GM23338 (cell line): ENCODE measurements at regions not wholly inside any gene's neighbourhood (a gene's known extent, or its start where the extent isn't known, plus 50 kb on each side); places are given as distances from the start of the nearest gene placed in this dataset.

Experiments
- ATAC-seq: fragments of 200-7000 bp; cut with Tn5 transposase; 3 replicates; pipeline ENCODE4 v1.9.1; 2020
- DNase-seq: peaks from one replicate; pipeline ENCODE4 v3.0.0-alpha.2; 2015; ENCODE audit warnings: low spot score
- H2AFZ ChIP-seq: fragments of 200-600 bp; sonication (generic); 2 replicates; pipeline ENCODE4 v1.8.0; 2016; ENCODE audit warnings: antibody characterized with exemption, mild to moderate bottlenecking, moderate library complexity
- H3F3A ChIP-seq: fragments of 200-600 bp; sonication (generic); replicated peaks from 2 replicates; pipeline ENCODE4 v1.8.0; 2017; ENCODE audit warnings: antibody characterized with exemption, mixed run types, low read depth
- H3K27ac ChIP-seq: fragments of 200-600 bp; sonication (generic); 2 replicates; pipeline ENCODE4 v1.6.1; 2016; ENCODE audit warnings: low read depth
- H3K27me3 ChIP-seq: fragments of 200-600 bp; sonication (generic); 2 replicates; pipeline ENCODE4 v1.8.0; 2016; ENCODE audit warnings: mild to moderate bottlenecking, mixed run types, moderate library complexity; ENCODE audit not compliant: insufficient read depth
- H3K36me3 ChIP-seq: fragments of 200-600 bp; sonication (generic); 2 replicates; pipeline ENCODE4 v1.8.0; 2016; ENCODE audit warnings: mild to moderate bottlenecking; ENCODE audit not compliant: insufficient read depth
- H3K4me1 ChIP-seq: fragments of 200-600 bp; sonication (generic); 2 replicates; pipeline ENCODE4 v1.8.0; 2016; ENCODE audit warnings: mild to moderate bottlenecking, moderate library complexity; ENCODE audit not compliant: insufficient read depth
- H3K4me2 ChIP-seq: fragments of 200-600 bp; sonication (generic); 2 replicates; pipeline ENCODE4 v1.7.1; 2017; ENCODE audit warnings: mixed run types
- H3K4me3 ChIP-seq: fragments of 200-600 bp; sonication (generic); 2 replicates; pipeline ENCODE4 v1.6.1; 2016; ENCODE audit warnings: mixed run types
- H3K79me2 ChIP-seq: fragments of 200-600 bp; sonication (generic); replicated peaks from 2 replicates; pipeline ENCODE4 v1.8.0; 2017; ENCODE audit warnings: mild to moderate bottlenecking; ENCODE audit not compliant: insufficient read depth
- H3K9me2 ChIP-seq: fragments of 200-600 bp; sonication (generic); 2 replicates; pipeline ENCODE4 v1.8.0; 2017; ENCODE audit not compliant: insufficient read depth
- H4K20me1 ChIP-seq: fragments of 200-600 bp; sonication (generic); replicated peaks from 2 replicates; pipeline ENCODE4 v1.8.0; 2017; ENCODE audit warnings: mild to moderate bottlenecking; ENCODE audit not compliant: insufficient read depth
- H3K27ac Mint-ChIP-seq: 2 replicates; pipeline ENCODE4 v1.8.0; 2020; ENCODE audit warnings: inconsistent platforms, mild to moderate bottlenecking, moderate library complexity, mixed read lengths
- H3K27me3 Mint-ChIP-seq: 3 replicates; pipeline ENCODE4 v1.8.0; 2022; ENCODE audit warnings: low read depth, mild to moderate bottlenecking, moderate library complexity, mixed read lengths, inconsistent platforms; ENCODE audit not compliant: insufficient read depth, poor library complexity
- H3K36me3 Mint-ChIP-seq: 3 replicates; pipeline ENCODE4 v1.8.0; 2021; ENCODE audit warnings: low read depth, mild to moderate bottlenecking, inconsistent platforms, moderate library complexity, mixed read lengths
- H3K4me1 Mint-ChIP-seq: 3 replicates; pipeline ENCODE4 v1.8.0; 2020; ENCODE audit warnings: mild to moderate bottlenecking, inconsistent platforms, mixed read lengths
- H3K4me3 Mint-ChIP-seq: 3 replicates; pipeline ENCODE4 v1.8.0; 2021; ENCODE audit warnings: moderate library complexity, mild to moderate bottlenecking, inconsistent platforms, mixed read lengths
- H3K9me3 Mint-ChIP-seq: 3 replicates; pipeline ENCODE4 v1.8.0; 2020; ENCODE audit warnings: moderate library complexity, mild to moderate bottlenecking, inconsistent platforms, mixed read lengths
- CREB1 ChIP-seq: fragments of 250-450 bp; sonication (Bioruptor Pico); IDR thresholded peaks from 2 replicates; pipeline ENCODE4 v1.5.0; 2020; ENCODE audit warnings: low read depth, mild to moderate bottlenecking, moderate library complexity
- EZH2 ChIP-seq: fragments of 200-600 bp; sonication (generic); IDR thresholded peaks from one replicate; pipeline ENCODE4 v1.8.0; 2017; ENCODE audit warnings: antibody characterized with exemption, mild to moderate bottlenecking, low read depth; ENCODE audit not compliant: unreplicated experiment
- EZH2phosphoT487 ChIP-seq: fragments of 200-600 bp; sonication (generic); IDR thresholded peaks from one replicate; pipeline ENCODE4 v1.8.1; 2018; ENCODE audit warnings: antibody characterized with exemption; ENCODE audit not compliant: unreplicated experiment
- NANOG ChIP-seq: IDR thresholded peaks from 2 replicates; pipeline ENCODE4 v1.6.1; 2016; ENCODE audit warnings: antibody characterized with exemption, borderline replicate concordance
- POLR2AphosphoS5 ChIP-seq: IDR thresholded peaks from 2 replicates; pipeline ENCODE4 v1.6.1; 2016; ENCODE audit warnings: antibody characterized with exemption, low read depth
- STAT1 ChIP-seq: IDR thresholded peaks from one replicate; pipeline ENCODE4 v1.6.1; 2016; ENCODE audit warnings: antibody characterized with exemption; ENCODE audit not compliant: unreplicated experiment
- ZNF114 ChIP-seq: fragments of 250-450 bp; sonication (Bioruptor Pico); IDR thresholded peaks from 2 replicates; pipeline ENCODE4 v1.5.0; 2020; ENCODE audit warnings: mild to moderate bottlenecking, moderate library complexity
- TF ChIP-seq, protein P1 (sequence below): fragments of 250-450 bp; sonication (Bioruptor Pico); IDR thresholded peaks from 2 replicates; pipeline ENCODE4 v1.5.0; 2020; ENCODE audit warnings: mild to moderate bottlenecking, moderate library complexity
- TF ChIP-seq, protein P2 (sequence below): IDR thresholded peaks from one replicate; pipeline ENCODE4 v1.6.1; 2018; ENCODE audit warnings: antibody characterized with exemption; ENCODE audit not compliant: unreplicated experiment
- TF ChIP-seq, protein P3 (sequence below): IDR thresholded peaks from 2 replicates; pipeline ENCODE4 v1.6.1; 2016; ENCODE audit warnings: antibody characterized with exemption

DNA sequence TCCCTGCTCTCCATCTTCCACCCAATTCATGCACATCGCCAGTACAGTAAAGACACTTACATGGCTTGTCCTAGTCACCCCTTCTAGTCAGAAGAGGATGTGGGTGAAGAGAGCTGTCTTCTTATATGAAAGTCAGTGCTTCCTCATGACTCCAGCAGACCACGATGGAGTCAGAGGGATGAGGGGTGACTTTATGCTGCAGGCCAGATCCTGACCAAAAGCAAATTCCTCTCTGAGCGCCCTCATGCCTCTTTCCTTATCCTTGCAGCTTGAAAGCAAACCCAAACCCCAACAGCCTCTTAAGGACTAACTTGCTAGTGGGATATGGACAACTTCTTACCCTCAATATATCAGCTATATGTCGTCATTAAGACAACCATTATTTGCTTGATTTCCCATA lies 348.2 kb upstream of the DUSP10 start:
- H3K27ac ChIP-seq, result no peak overlapping the region
- no peaks in the 10 kb centered on the region for H3K79me2 ChIP-seq
- peak overlapping the region; percentile 77; the same call in 1 of the 2 replicates for H2AFZ ChIP-seq
- no peaks in the 10 kb centered on the region for H3K9me2 ChIP-seq
- Mint-ChIP-seq H3K27me3 (peaks cover 1% of the 10 kb centered on the region), H3K9me3 (no peaks in the 10 kb centered on the region; the same call in 2 of the 3 replicates), H3K4me3 (no peak overlapping the region), H3K36me3 (no peaks in the 10 kb centered on the region; the same call in 2 of the 3 replicates), H3K27ac (no peak overlapping the region), H3K4me1 (no peaks in the 10 kb centered on the region)
- no peak for TF ChIP-seq POLR2AphosphoS5
- TF ChIP-seq, protein P1, sequence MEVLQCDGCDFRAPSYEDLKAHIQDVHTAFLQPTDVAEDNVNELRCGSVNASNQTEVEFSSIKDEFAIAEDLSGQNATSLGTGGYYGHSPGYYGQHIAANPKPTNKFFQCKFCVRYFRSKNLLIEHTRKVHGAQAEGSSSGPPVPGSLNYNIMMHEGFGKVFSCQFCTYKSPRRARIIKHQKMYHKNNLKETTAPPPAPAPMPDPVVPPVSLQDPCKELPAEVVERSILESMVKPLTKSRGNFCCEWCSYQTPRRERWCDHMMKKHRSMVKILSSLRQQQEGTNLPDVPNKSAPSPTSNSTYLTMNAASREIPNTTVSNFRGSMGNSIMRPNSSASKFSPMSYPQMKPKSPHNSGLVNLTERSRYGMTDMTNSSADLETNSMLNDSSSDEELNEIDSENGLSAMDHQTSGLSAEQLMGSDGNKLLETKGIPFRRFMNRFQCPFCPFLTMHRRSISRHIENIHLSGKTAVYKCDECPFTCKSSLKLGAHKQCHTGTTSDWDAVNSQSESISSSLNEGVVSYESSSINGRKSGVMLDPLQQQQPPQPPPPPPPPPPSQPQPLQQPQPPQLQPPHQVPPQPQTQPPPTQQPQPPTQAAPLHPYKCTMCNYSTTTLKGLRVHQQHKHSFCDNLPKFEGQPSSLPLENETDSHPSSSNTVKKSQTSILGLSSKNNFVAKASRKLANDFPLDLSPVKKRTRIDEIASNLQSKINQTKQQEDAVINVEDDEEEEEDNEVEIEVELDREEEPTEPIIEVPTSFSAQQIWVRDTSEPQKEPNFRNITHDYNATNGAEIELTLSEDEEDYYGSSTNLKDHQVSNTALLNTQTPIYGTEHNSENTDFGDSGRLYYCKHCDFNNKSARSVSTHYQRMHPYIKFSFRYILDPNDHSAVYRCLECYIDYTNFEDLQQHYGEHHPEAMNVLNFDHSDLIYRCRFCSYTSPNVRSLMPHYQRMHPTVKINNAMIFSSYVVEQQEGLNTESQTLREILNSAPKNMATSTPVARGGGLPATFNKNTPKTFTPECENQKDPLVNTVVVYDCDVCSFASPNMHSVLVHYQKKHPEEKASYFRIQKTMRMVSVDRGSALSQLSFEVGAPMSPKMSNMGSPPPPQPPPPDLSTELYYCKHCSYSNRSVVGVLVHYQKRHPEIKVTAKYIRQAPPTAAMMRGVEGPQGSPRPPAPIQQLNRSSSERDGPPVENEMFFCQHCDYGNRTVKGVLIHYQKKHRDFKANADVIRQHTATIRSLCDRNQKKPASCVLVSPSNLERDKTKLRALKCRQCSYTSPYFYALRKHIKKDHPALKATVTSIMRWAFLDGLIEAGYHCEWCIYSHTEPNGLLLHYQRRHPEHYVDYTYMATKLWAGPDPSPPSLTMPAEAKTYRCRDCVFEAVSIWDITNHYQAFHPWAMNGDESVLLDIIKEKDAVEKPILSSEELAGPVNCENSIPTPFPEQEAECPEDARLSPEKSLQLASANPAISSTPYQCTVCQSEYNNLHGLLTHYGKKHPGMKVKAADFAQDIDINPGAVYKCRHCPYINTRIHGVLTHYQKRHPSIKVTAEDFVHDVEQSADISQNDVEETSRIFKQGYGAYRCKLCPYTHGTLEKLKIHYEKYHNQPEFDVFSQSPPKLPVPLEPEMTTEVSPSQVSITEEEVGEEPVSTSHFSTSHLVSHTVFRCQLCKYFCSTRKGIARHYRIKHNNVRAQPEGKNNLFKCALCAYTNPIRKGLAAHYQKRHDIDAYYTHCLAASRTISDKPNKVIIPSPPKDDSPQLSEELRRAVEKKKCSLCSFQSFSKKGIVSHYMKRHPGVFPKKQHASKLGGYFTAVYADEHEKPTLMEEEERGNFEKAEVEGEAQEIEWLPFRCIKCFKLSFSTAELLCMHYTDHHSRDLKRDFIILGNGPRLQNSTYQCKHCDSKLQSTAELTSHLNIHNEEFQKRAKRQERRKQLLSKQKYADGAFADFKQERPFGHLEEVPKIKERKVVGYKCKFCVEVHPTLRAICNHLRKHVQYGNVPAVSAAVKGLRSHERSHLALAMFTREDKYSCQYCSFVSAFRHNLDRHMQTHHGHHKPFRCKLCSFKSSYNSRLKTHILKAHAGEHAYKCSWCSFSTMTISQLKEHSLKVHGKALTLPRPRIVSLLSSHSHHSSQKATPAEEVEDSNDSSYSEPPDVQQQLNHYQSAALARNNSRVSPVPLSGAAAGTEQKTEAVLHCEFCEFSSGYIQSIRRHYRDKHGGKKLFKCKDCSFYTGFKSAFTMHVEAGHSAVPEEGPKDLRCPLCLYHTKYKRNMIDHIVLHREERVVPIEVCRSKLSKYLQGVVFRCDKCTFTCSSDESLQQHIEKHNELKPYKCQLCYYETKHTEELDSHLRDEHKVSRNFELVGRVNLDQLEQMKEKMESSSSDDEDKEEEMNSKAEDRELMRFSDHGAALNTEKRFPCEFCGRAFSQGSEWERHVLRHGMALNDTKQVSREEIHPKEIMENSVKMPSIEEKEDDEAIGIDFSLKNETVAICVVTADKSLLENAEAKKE (CRISPR knock-in tag), result no peak
- no peaks in the 10 kb centered on the region for H3K27me3 ChIP-seq
- DNase-seq, result no peak
- H4K20me1 ChIP-seq, result no peaks in the 10 kb centered on the region
- no peaks in the 10 kb centered on the region for H3K36me3 ChIP-seq
- H3K4me1 ChIP-seq, result peaks cover 3% of the 10 kb centered on the region; the same call in 1 of the 2 replicates
- no peak for ATAC-seq
- no peak overlapping the region for H3K4me2 ChIP-seq
- H3F3A ChIP-seq, result no peaks in the 10 kb centered on the region
- no peak overlapping the region for H3K4me3 ChIP-seq

DNA sequence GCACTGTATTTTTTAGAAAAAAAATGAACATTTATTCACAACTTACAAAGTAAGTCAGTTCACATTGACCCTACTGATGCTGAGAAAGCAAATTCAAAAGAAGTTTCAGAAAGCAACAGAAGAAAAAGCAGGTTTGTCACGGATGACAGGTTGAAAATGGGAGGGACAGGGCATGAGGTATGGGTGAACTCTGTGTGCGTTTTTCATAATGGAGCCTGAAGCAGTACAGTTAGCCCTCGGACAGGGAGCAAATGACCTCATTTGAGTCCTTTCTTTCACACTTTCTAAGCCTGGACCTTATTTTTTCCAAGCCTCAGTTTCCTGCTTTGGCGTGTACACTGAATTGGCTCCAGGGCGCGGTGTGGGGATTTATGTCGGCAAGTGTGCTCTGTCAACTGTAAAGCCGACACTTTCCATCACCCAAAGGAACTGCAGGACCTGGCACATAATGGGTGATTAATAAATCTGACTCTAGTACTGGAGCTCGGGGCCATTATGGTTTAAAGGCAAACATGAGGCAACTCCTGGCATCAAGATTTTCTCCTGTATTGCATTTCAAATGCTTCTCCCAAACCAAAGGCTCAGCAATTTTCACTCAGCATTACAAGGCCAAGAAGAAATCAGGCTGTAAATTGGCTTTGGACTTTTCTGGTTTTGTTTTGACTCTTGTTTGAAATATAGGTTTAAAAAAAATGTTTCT lies 345.5 kb upstream of the DUSP10 start:
- Histone ChIP-seq H3K27me3 (no peaks in the 10 kb centered on the region), H3K36me3 (no peaks in the 10 kb centered on the region), H3F3A (no peaks in the 10 kb centered on the region), H3K4me3 (no peak overlapping the region), H3K79me2 (no peaks in the 10 kb centered on the region), H3K4me2 (no peak overlapping the region), H3K9me2 (no peaks in the 10 kb centered on the region; the same call in 1 of the 2 replicates), H4K20me1 (no peaks in the 10 kb centered on the region), H3K4me1 (peaks cover 3% of the 10 kb centered on the region; the same call in 1 of the 2 replicates), H2AFZ (no peak overlapping the region), H3K27ac (no peak overlapping the region)
- H3K27me3 Mint-ChIP-seq, result peaks cover under 1% of the 10 kb centered on the region
- DNase-seq, result no peak
- no peak overlapping the region for H3K27ac Mint-ChIP-seq
- no peak overlapping the region for H3K4me3 Mint-ChIP-seq
- H3K36me3 Mint-ChIP-seq, result no peaks in the 10 kb centered on the region; the same call in 2 of the 3 replicates
- H3K4me1 Mint-ChIP-seq, result no peaks in the 10 kb centered on the region
- ATAC-seq, result no peak
- no peaks in the 10 kb centered on the region; the same call in 1 of the 3 replicates for H3K9me3 Mint-ChIP-seq
- TF ChIP-seq ZNF114 (CRISPR knock-in tag) (no peak), EZH2 (no peak), NANOG (no peak), CREB1 (CRISPR knock-in tag) (no peak), STAT1 (no peak), EZH2phosphoT487 (no peak), POLR2AphosphoS5 (no peak)
- TF ChIP-seq, protein P2, sequence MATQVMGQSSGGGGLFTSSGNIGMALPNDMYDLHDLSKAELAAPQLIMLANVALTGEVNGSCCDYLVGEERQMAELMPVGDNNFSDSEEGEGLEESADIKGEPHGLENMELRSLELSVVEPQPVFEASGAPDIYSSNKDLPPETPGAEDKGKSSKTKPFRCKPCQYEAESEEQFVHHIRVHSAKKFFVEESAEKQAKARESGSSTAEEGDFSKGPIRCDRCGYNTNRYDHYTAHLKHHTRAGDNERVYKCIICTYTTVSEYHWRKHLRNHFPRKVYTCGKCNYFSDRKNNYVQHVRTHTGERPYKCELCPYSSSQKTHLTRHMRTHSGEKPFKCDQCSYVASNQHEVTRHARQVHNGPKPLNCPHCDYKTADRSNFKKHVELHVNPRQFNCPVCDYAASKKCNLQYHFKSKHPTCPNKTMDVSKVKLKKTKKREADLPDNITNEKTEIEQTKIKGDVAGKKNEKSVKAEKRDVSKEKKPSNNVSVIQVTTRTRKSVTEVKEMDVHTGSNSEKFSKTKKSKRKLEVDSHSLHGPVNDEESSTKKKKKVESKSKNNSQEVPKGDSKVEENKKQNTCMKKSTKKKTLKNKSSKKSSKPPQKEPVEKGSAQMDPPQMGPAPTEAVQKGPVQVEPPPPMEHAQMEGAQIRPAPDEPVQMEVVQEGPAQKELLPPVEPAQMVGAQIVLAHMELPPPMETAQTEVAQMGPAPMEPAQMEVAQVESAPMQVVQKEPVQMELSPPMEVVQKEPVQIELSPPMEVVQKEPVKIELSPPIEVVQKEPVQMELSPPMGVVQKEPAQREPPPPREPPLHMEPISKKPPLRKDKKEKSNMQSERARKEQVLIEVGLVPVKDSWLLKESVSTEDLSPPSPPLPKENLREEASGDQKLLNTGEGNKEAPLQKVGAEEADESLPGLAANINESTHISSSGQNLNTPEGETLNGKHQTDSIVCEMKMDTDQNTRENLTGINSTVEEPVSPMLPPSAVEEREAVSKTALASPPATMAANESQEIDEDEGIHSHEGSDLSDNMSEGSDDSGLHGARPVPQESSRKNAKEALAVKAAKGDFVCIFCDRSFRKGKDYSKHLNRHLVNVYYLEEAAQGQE, result no peak
- TF ChIP-seq, protein P3, sequence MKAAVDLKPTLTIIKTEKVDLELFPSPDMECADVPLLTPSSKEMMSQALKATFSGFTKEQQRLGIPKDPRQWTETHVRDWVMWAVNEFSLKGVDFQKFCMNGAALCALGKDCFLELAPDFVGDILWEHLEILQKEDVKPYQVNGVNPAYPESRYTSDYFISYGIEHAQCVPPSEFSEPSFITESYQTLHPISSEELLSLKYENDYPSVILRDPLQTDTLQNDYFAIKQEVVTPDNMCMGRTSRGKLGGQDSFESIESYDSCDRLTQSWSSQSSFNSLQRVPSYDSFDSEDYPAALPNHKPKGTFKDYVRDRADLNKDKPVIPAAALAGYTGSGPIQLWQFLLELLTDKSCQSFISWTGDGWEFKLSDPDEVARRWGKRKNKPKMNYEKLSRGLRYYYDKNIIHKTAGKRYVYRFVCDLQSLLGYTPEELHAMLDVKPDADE, result no peak
